ENCODE measurements at regions not wholly inside any gene's neighbourhood (a gene's known extent, or its start where the extent isn't known, plus 50 kb on each side); places are given as distances from the start of the nearest gene placed in this dataset.

DNA sequence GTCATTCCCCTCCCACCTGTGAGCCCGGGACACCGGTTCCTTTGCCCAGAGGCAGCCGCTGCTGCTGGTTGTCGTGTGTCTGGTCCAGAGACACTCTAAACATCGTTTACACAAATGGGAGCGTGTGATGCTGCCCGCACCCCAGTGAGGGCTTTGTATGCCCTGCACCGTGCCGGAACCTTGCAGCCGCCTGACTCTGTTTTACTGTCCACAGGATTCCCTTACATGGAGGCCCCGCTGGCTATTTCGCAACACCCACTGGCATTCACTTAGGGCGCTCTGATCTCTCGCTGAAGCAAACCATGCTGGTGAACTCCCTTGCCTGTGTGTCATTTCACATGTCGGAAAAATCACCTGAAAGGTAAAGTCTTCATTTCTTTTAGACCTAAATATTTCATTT lies 100.8 kb upstream of the SLC6A6 start:
- Histone ChIP-seq H2BK12ac (ENCODE audit: insufficient read length, low read depth, low read length) (no peak overlapping the region), H2BK15ac (ENCODE audit: low read depth, low read length) (no peak overlapping the region), H2AFZ (ENCODE audit: low read length) (no peak overlapping the region), H3K56ac (ENCODE audit: insufficient read length, low read depth, low read length) (no peak overlapping the region), H2BK120ac (ENCODE audit: low read depth, low read length, poor library complexity, severe bottlenecking) (no peak overlapping the region), H3K27ac (ENCODE audit: insufficient read length, low read depth, low read length) (no peak overlapping the region), H3K9me3 (ENCODE audit: control insufficient read depth, low read depth, low read length) (no peaks in the 10 kb centered on the region), H3K4ac (ENCODE audit: low read depth, low read length) (no peak overlapping the region), H4K5ac (ENCODE audit: insufficient read length, low read depth, low read length) (no peak overlapping the region), H3K79me2 (ENCODE audit: insufficient read depth, low read length) (no peaks in the 10 kb centered on the region), H3K4me2 (ENCODE audit: insufficient read depth, insufficient read length, low read length) (no peak overlapping the region), H4K20me1 (ENCODE audit: control insufficient read depth, insufficient read depth, insufficient read length) (no peaks in the 10 kb centered on the region), H3K79me1 (ENCODE audit: insufficient read depth, low read depth, low read length, poor library complexity, severe bottlenecking) (no peaks in the 10 kb centered on the region), H2BK5ac (ENCODE audit: insufficient read length, low read length) (no peak overlapping the region), H4K91ac (ENCODE audit: insufficient read length, low read depth, low read length) (no peak overlapping the region), H2AK5ac (ENCODE audit: insufficient read length, low read length) (no peak overlapping the region), H3K9ac (ENCODE audit: extremely low read depth, insufficient read length, low read length) (no peak overlapping the region), H3K4me1 (ENCODE audit: insufficient read depth, low read length) (no peaks in the 10 kb centered on the region; the same call in 1 of the 2 replicates), H3K27me3 (ENCODE audit: insufficient read depth, low read length) (no peaks in the 10 kb centered on the region; the same call in 1 of the 2 replicates), H3K23me2 (ENCODE audit: insufficient read length, low read depth, low read length, poor library complexity, severe bottlenecking) (no peaks in the 10 kb centered on the region), H3K23ac (ENCODE audit: insufficient read length, low read depth, low read length) (no peak overlapping the region), H3T11ph (ENCODE audit: low read length) (no peak overlapping the region), H4K8ac (replicated peaks; ENCODE audit: insufficient read length, low read depth, low read length) (no peak overlapping the region), H2BK20ac (ENCODE audit: low read depth, low read length, poor library complexity, severe bottlenecking) (no peak overlapping the region), H3K14ac (ENCODE audit: insufficient read depth, low read length) (no peak overlapping the region), H3K18ac (ENCODE audit: insufficient read length, low read depth, low read length) (no peak overlapping the region)
- no peak for TF ChIP-seq CTCF (conservative IDR thresholded peaks at IDR 0.05)
- Mint-ChIP-seq H3K9me3 (no peaks in the 10 kb centered on the region), H3K4me3 (no peak overlapping the region), H3K4me1 (peaks cover 31 to 38% of the 10 kb centered on the region in 2 experiments), H3K27me3 (ENCODE audit: low read depth) (peaks cover 15% of the 10 kb centered on the region; the same call in 1 of the 2 replicates), H3K27ac (no peak overlapping the region), H3K36me3 (ENCODE audit: insufficient read depth in 1 of 3, low read depth in 3 of 3) (no peaks in the 10 kb centered on the region; a peak in 1 of 7 replicates)
- no peak for DNase-seq
- no CpG with 5 or more reads among the region's 15 CpGs for WGBS (ENCODE audit: extremely low coverage, insufficient read length, low lambda C conversion rate)
